A549 (cell line): ENCODE measurements at regions not wholly inside any gene's neighbourhood (a gene's known extent, or its start where the extent isn't known, plus 50 kb on each side); places are given as distances from the start of the nearest gene placed in this dataset.

ENCODE experiments used
- EP300 ChIP-seq, 2 experiments: fragments of >200 bp; sonication (Bioruptor Twin); formaldehyde crosslinking; IDR thresholded peaks; 2 replicates in 1 of 2; 3 replicates in 1 of 2; pipeline ENCODE4 v1.6.1; 2016 to 2017
- TF ChIP-seq, protein P1 (sequence below): fragments of >200 bp; sonication (Bioruptor Twin); formaldehyde crosslinking; IDR thresholded peaks from 3 replicates; pipeline ENCODE4 v1.5.1; 2016
- TF ChIP-seq, protein P2 (sequence below): IDR thresholded peaks from 2 replicates; pipeline ENCODE4 v1.6.1; 2012

- TF ChIP-seq, protein P1, sequence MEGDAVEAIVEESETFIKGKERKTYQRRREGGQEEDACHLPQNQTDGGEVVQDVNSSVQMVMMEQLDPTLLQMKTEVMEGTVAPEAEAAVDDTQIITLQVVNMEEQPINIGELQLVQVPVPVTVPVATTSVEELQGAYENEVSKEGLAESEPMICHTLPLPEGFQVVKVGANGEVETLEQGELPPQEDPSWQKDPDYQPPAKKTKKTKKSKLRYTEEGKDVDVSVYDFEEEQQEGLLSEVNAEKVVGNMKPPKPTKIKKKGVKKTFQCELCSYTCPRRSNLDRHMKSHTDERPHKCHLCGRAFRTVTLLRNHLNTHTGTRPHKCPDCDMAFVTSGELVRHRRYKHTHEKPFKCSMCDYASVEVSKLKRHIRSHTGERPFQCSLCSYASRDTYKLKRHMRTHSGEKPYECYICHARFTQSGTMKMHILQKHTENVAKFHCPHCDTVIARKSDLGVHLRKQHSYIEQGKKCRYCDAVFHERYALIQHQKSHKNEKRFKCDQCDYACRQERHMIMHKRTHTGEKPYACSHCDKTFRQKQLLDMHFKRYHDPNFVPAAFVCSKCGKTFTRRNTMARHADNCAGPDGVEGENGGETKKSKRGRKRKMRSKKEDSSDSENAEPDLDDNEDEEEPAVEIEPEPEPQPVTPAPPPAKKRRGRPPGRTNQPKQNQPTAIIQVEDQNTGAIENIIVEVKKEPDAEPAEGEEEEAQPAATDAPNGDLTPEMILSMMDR = no peak
- TF ChIP-seq EP300 (IDR thresholded peaks at IDR 0.05) = no peak
- TF ChIP-seq, protein P2, sequence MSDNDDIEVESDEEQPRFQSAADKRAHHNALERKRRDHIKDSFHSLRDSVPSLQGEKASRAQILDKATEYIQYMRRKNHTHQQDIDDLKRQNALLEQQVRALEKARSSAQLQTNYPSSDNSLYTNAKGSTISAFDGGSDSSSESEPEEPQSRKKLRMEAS = no peak
These were observed 231.2 kb upstream of the CPEB2 start for GRCh38 chr4:14771094-14771493.
